Left lobe of liver (tissue), 2 donors: ENCODE measurements at regions not wholly inside any gene's neighbourhood (a gene's known extent, or its start where the extent isn't known, plus 50 kb on each side); places are given as distances from the start of the nearest gene placed in this dataset.

Experiments
- ATAC-seq: fragments of 200-7000 bp; cut with Tn5 transposase; one replicate; pipeline ENCODE4 v1.9.1; 2020; ENCODE audit warnings: mild to moderate bottlenecking, moderate library complexity
- DNase-seq: peaks from one replicate; pipeline ENCODE4 v3.0.0-alpha.2; 2020; ENCODE audit warnings: low spot score
- donor health status: DM: no; HTN: no; CAD: no; lungs with moderate emphysema.
- donor health status: DM: no; HTN: yes; CAD: no.

- DNase-seq (no peak), ATAC-seq (peak; percentile 72)
Observed at GRCh38 chr16:62903961-62904502, 867.8 kb upstream of the CDH8 start.

GRCh38 chr16:62899737-62900136 is 863.5 kb upstream of the CDH8 start:
- DNase-seq (no peak), ATAC-seq (no peak)

- ATAC-seq (no peak), DNase-seq (no peak)
Observed at GRCh38 chr16:62889097-62889496, 852.9 kb upstream of the CDH8 start.

GRCh38 chr16:62883509-62883908 is 847.3 kb upstream of the CDH8 start:
- DNase-seq (no peak), ATAC-seq (no peak)

GRCh38 chr16:62882552-62883221 is 846.4 kb upstream of the CDH8 start:
- ATAC-seq (no peak), DNase-seq (no peak)

GRCh38 chr16:62876133-62876532 is 839.9 kb upstream of the CDH8 start:
- DNase-seq (no peak), ATAC-seq (no peak)

- ATAC-seq (no peak), DNase-seq (no peak)
Observed at GRCh38 chr16:62872339-62872738, 836.1 kb upstream of the CDH8 start.

GRCh38 chr16:62870554-62870953 is 834.3 kb upstream of the CDH8 start:
- DNase-seq = no peak
- ATAC-seq = peak; percentile 63

- ATAC-seq = no peak
- no peak for DNase-seq
Observed at GRCh38 chr16:62869837-62870236, 833.6 kb upstream of the CDH8 start.

GRCh38 chr16:62863139-62863538 is 826.9 kb upstream of the CDH8 start:
- DNase-seq (no peak), ATAC-seq (no peak)

GRCh38 chr16:62853887-62854286 is 817.6 kb upstream of the CDH8 start:
- ATAC-seq (no peak), DNase-seq (no peak)

- ATAC-seq = no peak
- no peak for DNase-seq
Observed at GRCh38 chr16:62846399-62847057, 810.3 kb upstream of the CDH8 start.

- DNase-seq (no peak), ATAC-seq (no peak)
Observed at GRCh38 chr16:62832214-62832613, 796.0 kb upstream of the CDH8 start.

- ATAC-seq (peak; percentile 55), DNase-seq (no peak)
Observed at GRCh38 chr16:62831235-62831850, 795.1 kb upstream of the CDH8 start.

- ATAC-seq (no peak), DNase-seq (no peak)
Observed at GRCh38 chr16:62829607-62830006, 793.4 kb upstream of the CDH8 start.

- ATAC-seq (peak; percentile 84), DNase-seq (peak; percentile 50)
Observed at GRCh38 chr16:62829084-62829483, 792.8 kb upstream of the CDH8 start.

GRCh38 chr16:62821824-62822223 is 785.6 kb upstream of the CDH8 start:
- ATAC-seq (no peak), DNase-seq (no peak)

- no peak for ATAC-seq
- DNase-seq = no peak
Observed at GRCh38 chr16:62816971-62817519, 780.8 kb upstream of the CDH8 start.

GRCh38 chr16:62814891-62815290 is 778.7 kb upstream of the CDH8 start:
- DNase-seq (no peak), ATAC-seq (no peak)

GRCh38 chr16:62805221-62805857 is 769.1 kb upstream of the CDH8 start:
- ATAC-seq = peak; percentile 97
- peak; percentile 91 for DNase-seq

- no peak for ATAC-seq
- DNase-seq = no peak
Observed at GRCh38 chr16:62794724-62795123, 758.5 kb upstream of the CDH8 start.
